ENCODE measurements at regions not wholly inside any gene's neighbourhood (a gene's known extent, or its start where the extent isn't known, plus 50 kb on each side); places are given as distances from the start of the nearest gene placed in this dataset.
"Not testable (repeated sequence)": the region's sequence is repeated elsewhere in the genome, so short reads cannot be mapped to it uniquely, and the experiment has no call there.

DNA sequence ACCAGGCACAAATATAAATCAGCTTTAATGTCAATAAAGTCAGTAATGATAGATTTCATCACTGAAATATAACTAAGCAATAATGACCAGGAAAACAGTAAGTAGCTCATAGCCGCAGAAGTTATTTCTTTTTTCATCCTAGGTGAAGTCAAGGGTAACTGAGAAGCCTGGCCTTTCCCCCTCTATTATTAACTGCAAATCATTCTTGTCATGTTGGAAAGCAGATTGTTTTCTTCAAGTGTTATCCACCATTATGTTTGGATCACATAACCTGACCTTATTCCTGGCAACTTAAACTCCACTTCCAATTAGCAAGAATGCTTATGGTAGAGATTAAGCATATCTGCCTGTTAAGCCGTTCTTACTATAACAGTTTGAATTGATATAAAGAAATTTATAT, 603.4 kb upstream of the FOXG1 start:
- Histone ChIP-seq H3K4me1 (ENCODE audit: control insufficient read depth in 2 of 2, insufficient read depth in 2 of 2, low read length in 2 of 2) (no peaks in the 10 kb centered on the region), H3K27ac (ENCODE audit: low read length in 2 of 2) (no peak overlapping the region), H3K9me3 (ENCODE audit: control extremely low read depth in 1 of 3, control insufficient read depth in 2 of 3, insufficient read depth in 1 of 3, low read length in 2 of 3) (peaks cover 0 to 10% (median 0%) of the 10 kb centered on the region in 3 donors), H3K27me3 (replicated peaks in 1 of 4; ENCODE audit: control extremely low read depth in 1 of 4, control insufficient read depth in 3 of 4, insufficient read depth in 4 of 4, low read length in 3 of 4) (no peaks in the 10 kb centered on the region), H3K4me3 (ENCODE audit: control extremely low read depth in 1 of 5, extremely low read depth in 1 of 5, insufficient read depth in 1 of 5, low read depth in 2 of 5, low read length in 4 of 5) (no peak overlapping the region), H4K20me1 (ENCODE audit: control insufficient read depth, insufficient read depth, low read length, poor library complexity, severe bottlenecking) (no peaks in the 10 kb centered on the region), H3K79me2 (ENCODE audit: control insufficient read depth, insufficient read depth, low read length) (no peaks in the 10 kb centered on the region), H2AFZ (ENCODE audit: insufficient read depth, low read depth, low read length, poor library complexity, severe bottlenecking) (no peak overlapping the region), H3K36me3 (replicated peaks in 1 of 2; ENCODE audit: control extremely low read depth in 1 of 2, control insufficient read depth in 1 of 2, extremely low read depth in 1 of 2, insufficient read depth in 2 of 2, low read length in 1 of 2) (no peaks in the 10 kb centered on the region), H3K4me2 (replicated peaks; ENCODE audit: low read depth, low read length, poor library complexity, severe bottlenecking) (no peak overlapping the region), H3K9ac (ENCODE audit: low read length) (no peak overlapping the region)
- intact Hi-C loops (cut with micrococcal nuclease) = no loop called here
- H3K4me1 Mint-ChIP-seq = no peaks in the 10 kb centered on the region
- H3K9me3 Mint-ChIP-seq (ENCODE audit: insufficient read depth) = no peaks in the 10 kb centered on the region
- POLR2A ChIA-PET = no interaction called here
- TF ChIP-seq CTCF (IDR thresholded peaks at IDR 0.05) (no peak), EZH2 (IDR thresholded peaks at IDR 0.05; ENCODE audit: borderline replicate concordance, insufficient read depth, low read depth, low read length, poor library complexity, severe bottlenecking) (no peak)
- H3K27ac Mint-ChIP-seq = no peak overlapping the region
- CTCF ChIA-PET = no interaction called here
- H3K4me3 Mint-ChIP-seq = no peak overlapping the region
- no peaks in the 10 kb centered on the region for H3K27me3 Mint-ChIP-seq
- ATAC-seq (ENCODE audit: low read depth) = no peak
- no CpG with 5 or more reads among the region's 2 CpGs for WGBS (ENCODE audit: insufficient coverage)
- no peak for DNase-seq

GRCh38 chr14:28163897-28164296, 602.7 kb upstream of the FOXG1 start:
- Mint-ChIP-seq H3K27ac (no peak overlapping the region), H3K27me3 (no peaks in the 10 kb centered on the region), H3K4me1 (no peaks in the 10 kb centered on the region), H3K9me3 (ENCODE audit: insufficient read depth) (peaks cover 4% of the 10 kb centered on the region), H3K4me3 (no peak overlapping the region)
- no peak overlapping the region for H3K9ac ChIP-seq (ENCODE audit: low read length)
- no peaks in the 10 kb centered on the region for H3K36me3 ChIP-seq (replicated peaks in 1 of 2; ENCODE audit: control extremely low read depth in 1 of 2, control insufficient read depth in 1 of 2, extremely low read depth in 1 of 2, insufficient read depth in 2 of 2, low read length in 1 of 2)
- TF ChIP-seq CTCF (IDR thresholded peaks at IDR 0.05) (no peak), EZH2 (IDR thresholded peaks at IDR 0.05; ENCODE audit: borderline replicate concordance, insufficient read depth, low read depth, low read length, poor library complexity, severe bottlenecking) (no peak)
- H3K27ac ChIP-seq (ENCODE audit: low read length in 2 of 2) = no peak overlapping the region
- no peak overlapping the region for H3K4me3 ChIP-seq (ENCODE audit: control extremely low read depth in 1 of 5, extremely low read depth in 1 of 5, insufficient read depth in 1 of 5, low read depth in 2 of 5, low read length in 4 of 5)
- no peak overlapping the region for H2AFZ ChIP-seq (ENCODE audit: insufficient read depth, low read depth, low read length, poor library complexity, severe bottlenecking)
- no peaks in the 10 kb centered on the region for H3K79me2 ChIP-seq (ENCODE audit: control insufficient read depth, insufficient read depth, low read length)
- H3K27me3 ChIP-seq (replicated peaks in 1 of 4; ENCODE audit: control extremely low read depth in 1 of 4, control insufficient read depth in 3 of 4, insufficient read depth in 4 of 4, low read length in 3 of 4) = no peaks in the 10 kb centered on the region
- intact Hi-C loops (cut with micrococcal nuclease) = no loop called here
- WGBS (ENCODE audit: insufficient coverage) = 93% methylated on average over 2 of the region's 2 CpGs
- H3K4me2 ChIP-seq (replicated peaks; ENCODE audit: low read depth, low read length, poor library complexity, severe bottlenecking) = no peak overlapping the region
- no peaks in the 10 kb centered on the region for H4K20me1 ChIP-seq (ENCODE audit: control insufficient read depth, insufficient read depth, low read length, poor library complexity, severe bottlenecking)
- ATAC-seq (ENCODE audit: low read depth) (no peak), DNase-seq (no peak)
- CTCF ChIA-PET = no interaction called here
- H3K4me1 ChIP-seq (ENCODE audit: control insufficient read depth in 2 of 2, insufficient read depth in 2 of 2, low read length in 2 of 2) = no peaks in the 10 kb centered on the region
- POLR2A ChIA-PET = no interaction called here
- peaks cover 0 to 9% (median 0%) of the 10 kb centered on the region in 3 donors for H3K9me3 ChIP-seq (ENCODE audit: control extremely low read depth in 1 of 3, control insufficient read depth in 2 of 3, insufficient read depth in 1 of 3, low read length in 2 of 3)

GRCh38 chr14:28187902-28188830, 578.4 kb upstream of the FOXG1 start:
- H3K36me3 ChIP-seq (replicated peaks in 1 of 2; ENCODE audit: control extremely low read depth in 1 of 2, control insufficient read depth in 1 of 2, extremely low read depth in 1 of 2, insufficient read depth in 2 of 2, low read length in 1 of 2); H3K4me1 ChIP-seq (ENCODE audit: control insufficient read depth in 2 of 2, insufficient read depth in 2 of 2, low read length in 2 of 2); H3K27me3 Mint-ChIP-seq; H3K79me2 ChIP-seq (ENCODE audit: control insufficient read depth, insufficient read depth, low read length); H3K9ac ChIP-seq (ENCODE audit: low read length); H3K4me2 ChIP-seq (replicated peaks; ENCODE audit: low read depth, low read length, poor library complexity, severe bottlenecking); H2AFZ ChIP-seq (ENCODE audit: insufficient read depth, low read depth, low read length, poor library complexity, severe bottlenecking); intact Hi-C loops (cut with micrococcal nuclease); H3K4me1 Mint-ChIP-seq; H4K20me1 ChIP-seq (ENCODE audit: control insufficient read depth, insufficient read depth, low read length, poor library complexity, severe bottlenecking); ATAC-seq (ENCODE audit: low read depth); H3K27me3 ChIP-seq (replicated peaks in 1 of 4; ENCODE audit: control extremely low read depth in 1 of 4, control insufficient read depth in 3 of 4, insufficient read depth in 4 of 4, low read length in 3 of 4); CTCF ChIA-PET; DNase-seq; POLR2A ChIA-PET; H3K4me3 Mint-ChIP-seq; H3K4me3 ChIP-seq (ENCODE audit: control extremely low read depth in 1 of 5, extremely low read depth in 1 of 5, insufficient read depth in 1 of 5, low read depth in 2 of 5, low read length in 4 of 5); H3K27ac ChIP-seq (ENCODE audit: low read length in 2 of 2); H3K9me3 Mint-ChIP-seq (ENCODE audit: insufficient read depth); H3K9me3 ChIP-seq (ENCODE audit: control extremely low read depth in 1 of 3, control insufficient read depth in 2 of 3, insufficient read depth in 1 of 3, low read length in 2 of 3); H3K27ac Mint-ChIP-seq: not testable (repeated sequence)
- WGBS (ENCODE audit: insufficient coverage) = 82% methylated on average over 14 of the region's 29 CpGs
